ENCODE measurements at regions not wholly inside any gene's neighbourhood (a gene's known extent, or its start where the extent isn't known, plus 50 kb on each side); places are given as distances from the start of the nearest gene placed in this dataset.

- TF ChIP-seq CTCF (IDR thresholded peaks at IDR 0.05) (no peak), EP300 (IDR thresholded peaks at IDR 0.05) (no peak)
Observed at GRCh38 chr13:111858571-111858970, 208.4 kb upstream of the SOX1 start.

Measured in gastroesophageal sphincter (tissue), 3 donors.